Nephron (organoid): ENCODE measurements at regions not wholly inside any gene's neighbourhood (a gene's known extent, or its start where the extent isn't known, plus 50 kb on each side); places are given as distances from the start of the nearest gene placed in this dataset.

ENCODE experiments used
- H3K27ac Mint-ChIP-seq, 3 experiments: 2 replicates each; pipeline ENCODE4 v1.8.0; 2020; ENCODE audit warnings: mixed read lengths in 3 of 3, mild to moderate bottlenecking in 2 of 3, moderate library complexity in 1 of 3
- H3K27me3 Mint-ChIP-seq: 2 replicates; pipeline ENCODE4 v1.8.0; 2021; ENCODE audit warnings: low read depth, mild to moderate bottlenecking, moderate library complexity, mixed read lengths
- H3K36me3 Mint-ChIP-seq: 2 replicates; pipeline ENCODE4 v1.8.0; 2020; ENCODE audit warnings: low read depth, mixed read lengths
- H3K4me1 Mint-ChIP-seq: 2 replicates; pipeline ENCODE4 v1.8.0; 2020; ENCODE audit warnings: mixed read lengths
- H3K4me3 Mint-ChIP-seq, 3 experiments: 2 replicates each; pipeline ENCODE4 v1.8.0; 2020; ENCODE audit warnings: mild to moderate bottlenecking in 3 of 3, mixed read lengths in 3 of 3, moderate library complexity in 2 of 3
- H3K9me3 Mint-ChIP-seq: 2 replicates; pipeline ENCODE4 v1.8.0; 2020; ENCODE audit warnings: mixed read lengths
- CTCF ChIP-seq, 3 experiments: fragments of 200-600 bp; sonication (generic); IDR thresholded peaks; one replicate each; pipeline ENCODE4 v1.5.0; 2021; ENCODE audit warnings: antibody characterized with exemption in 3 of 3; ENCODE audit not compliant: unreplicated experiment in 3 of 3

GRCh38 chr20:20892328-20892727 is 179.9 kb upstream of the RALGAPA2 start:
- TF ChIP-seq CTCF (IDR thresholded peaks at IDR 0.05; ENCODE audit: unreplicated experiment in 3 of 3): no peak
- no peak overlapping the region for H3K27ac Mint-ChIP-seq
- H3K9me3 Mint-ChIP-seq: peaks cover 5% of the 10 kb centered on the region
- peaks cover 53% of the 10 kb centered on the region for H3K4me1 Mint-ChIP-seq
- no peaks in the 10 kb centered on the region for H3K36me3 Mint-ChIP-seq
- H3K27me3 Mint-ChIP-seq: peaks cover 8% of the 10 kb centered on the region
- no peak overlapping the region for H3K4me3 Mint-ChIP-seq

- no peak for TF ChIP-seq CTCF (IDR thresholded peaks at IDR 0.05; ENCODE audit: unreplicated experiment in 3 of 3)
- Mint-ChIP-seq H3K4me1 (peaks cover 43% of the 10 kb centered on the region), H3K27ac (no peak overlapping the region), H3K27me3 (peaks cover 8% of the 10 kb centered on the region), H3K36me3 (no peaks in the 10 kb centered on the region), H3K9me3 (peaks cover 5% of the 10 kb centered on the region), H3K4me3 (no peak overlapping the region)
Observed at GRCh38 chr20:20890751-20891150, 178.3 kb upstream of the RALGAPA2 start.

- peaks cover 35% of the 10 kb centered on the region for H3K4me1 Mint-ChIP-seq
- no peak overlapping the region for H3K4me3 Mint-ChIP-seq
- no peaks in the 10 kb centered on the region for H3K9me3 Mint-ChIP-seq
Observed at GRCh38 chr20:20888936-20889335, 176.5 kb upstream of the RALGAPA2 start.

GRCh38 chr20:20888266-20888656 is 175.8 kb upstream of the RALGAPA2 start:
- Mint-ChIP-seq H3K36me3 (no peaks in the 10 kb centered on the region), H3K9me3 (no peaks in the 10 kb centered on the region), H3K4me1 (peaks cover 33% of the 10 kb centered on the region), H3K27ac (no peak overlapping the region), H3K27me3 (peaks cover 14% of the 10 kb centered on the region), H3K4me3 (no peak overlapping the region)
- TF ChIP-seq CTCF (IDR thresholded peaks at IDR 0.05; ENCODE audit: unreplicated experiment in 3 of 3): no peak

More at GRCh38 chr20:20888936-20889335, 176.5 kb upstream of the RALGAPA2 start:
- H3K27me3 Mint-ChIP-seq: peaks cover 14% of the 10 kb centered on the region
- TF ChIP-seq CTCF (IDR thresholded peaks at IDR 0.05; ENCODE audit: unreplicated experiment in 3 of 3): no peak
- no peak overlapping the region for H3K27ac Mint-ChIP-seq
- H3K36me3 Mint-ChIP-seq: no peaks in the 10 kb centered on the region

GRCh38 chr20:20887593-20888265 is 175.3 kb upstream of the RALGAPA2 start:
- Mint-ChIP-seq H3K4me1 (peaks cover 27% of the 10 kb centered on the region), H3K27me3 (peaks cover 14% of the 10 kb centered on the region), H3K9me3 (no peaks in the 10 kb centered on the region), H3K27ac (no peak overlapping the region), H3K4me3 (no peak overlapping the region), H3K36me3 (no peaks in the 10 kb centered on the region)
- TF ChIP-seq CTCF (IDR thresholded peaks at IDR 0.05; ENCODE audit: unreplicated experiment in 3 of 3): no peak

- no peak overlapping the region for H3K4me3 Mint-ChIP-seq
- no peak for TF ChIP-seq CTCF (IDR thresholded peaks at IDR 0.05; ENCODE audit: unreplicated experiment in 3 of 3)
- no peak overlapping the region for H3K27ac Mint-ChIP-seq
- H3K4me1 Mint-ChIP-seq: no peaks in the 10 kb centered on the region
- peaks cover 6% of the 10 kb centered on the region for H3K27me3 Mint-ChIP-seq
- H3K36me3 Mint-ChIP-seq: no peaks in the 10 kb centered on the region
- H3K9me3 Mint-ChIP-seq: peaks cover 4% of the 10 kb centered on the region
Observed at GRCh38 chr20:20881808-20882207, 169.4 kb upstream of the RALGAPA2 start.
